ENCODE measurements at regions not wholly inside any gene's neighbourhood (a gene's known extent, or its start where the extent isn't known, plus 50 kb on each side); places are given as distances from the start of the nearest gene placed in this dataset.

DNA sequence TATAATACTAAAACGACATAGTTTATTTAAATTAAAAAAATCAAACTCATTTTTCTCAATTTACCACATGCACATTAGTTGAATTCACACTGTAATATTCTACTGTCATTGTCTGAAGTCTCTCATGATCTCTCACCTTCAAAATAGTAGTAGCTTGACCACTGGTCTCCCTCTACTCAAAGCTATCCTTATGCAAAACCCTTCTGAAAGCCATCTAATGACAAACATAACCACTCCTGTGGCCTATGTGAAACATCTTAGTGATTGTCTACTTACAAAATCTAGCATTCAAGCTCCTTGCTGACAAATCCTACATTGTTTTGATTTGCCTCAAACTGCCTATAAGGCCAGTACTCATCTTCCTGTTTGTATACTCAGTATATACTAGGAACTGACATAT is 606.0 kb upstream of the GHITM start:
- H3K18ac ChIP-seq (ENCODE audit: low read length): no peak overlapping the region
- H3K79me2 ChIP-seq (ENCODE audit: control insufficient read depth, insufficient read depth, low read length, poor library complexity): no peaks in the 10 kb centered on the region
- H3K4me3 ChIP-seq (ENCODE audit: low read depth, low read length): no peak overlapping the region
- no peak overlapping the region for H2AK5ac ChIP-seq (ENCODE audit: low read length)
- no peak overlapping the region for H3K27ac ChIP-seq (ENCODE audit: low read depth, low read length)
- no peak overlapping the region for H2BK5ac ChIP-seq (ENCODE audit: low read depth, low read length, poor library complexity)
- H3K79me1 ChIP-seq (ENCODE audit: low read length): peaks cover 4% of the 10 kb centered on the region
- no peak overlapping the region for H2BK12ac ChIP-seq (ENCODE audit: low read length)
- no peak overlapping the region for H4K8ac ChIP-seq (ENCODE audit: low read depth, low read length)
- no peak overlapping the region for H3K23ac ChIP-seq (ENCODE audit: low read length)
- H4K12ac ChIP-seq (ENCODE audit: low read depth, low read length): no peak overlapping the region
- H3K9ac ChIP-seq (ENCODE audit: low read length): no peak overlapping the region
- DNase-seq: no peak
- H3K9me3 ChIP-seq (ENCODE audit: insufficient read depth, low read depth, low read length): no peaks in the 10 kb centered on the region
- no peak overlapping the region for H2AFZ ChIP-seq (ENCODE audit: insufficient read depth, low read length, poor library complexity)
- H2BK120ac ChIP-seq (ENCODE audit: insufficient read depth, low read length, poor library complexity): no peak overlapping the region
- H4K91ac ChIP-seq (ENCODE audit: low read depth, low read length): no peak overlapping the region
- no peaks in the 10 kb centered on the region for H3K36me3 ChIP-seq (ENCODE audit: control insufficient read depth in 1 of 2, insufficient read depth in 2 of 2, low read length in 2 of 2)
- peaks cover 0 to 3% of the 10 kb centered on the region in 2 experiments for H3K4me1 ChIP-seq (ENCODE audit: control insufficient read depth in 1 of 2, insufficient read depth in 2 of 2, low read length in 2 of 2)
- no peak overlapping the region for H3K4ac ChIP-seq (ENCODE audit: low read depth, low read length)
- H3K14ac ChIP-seq (ENCODE audit: low read length): no peak overlapping the region
- H3K4me2 ChIP-seq (ENCODE audit: low read length): no peak overlapping the region
- no CpG with 5 or more reads among the region's 1 CpG for WGBS (ENCODE audit: extremely low coverage, insufficient coverage, insufficient read length)
- no peaks in the 10 kb centered on the region for H3K27me3 ChIP-seq (ENCODE audit: insufficient read depth, low read length)

DNA sequence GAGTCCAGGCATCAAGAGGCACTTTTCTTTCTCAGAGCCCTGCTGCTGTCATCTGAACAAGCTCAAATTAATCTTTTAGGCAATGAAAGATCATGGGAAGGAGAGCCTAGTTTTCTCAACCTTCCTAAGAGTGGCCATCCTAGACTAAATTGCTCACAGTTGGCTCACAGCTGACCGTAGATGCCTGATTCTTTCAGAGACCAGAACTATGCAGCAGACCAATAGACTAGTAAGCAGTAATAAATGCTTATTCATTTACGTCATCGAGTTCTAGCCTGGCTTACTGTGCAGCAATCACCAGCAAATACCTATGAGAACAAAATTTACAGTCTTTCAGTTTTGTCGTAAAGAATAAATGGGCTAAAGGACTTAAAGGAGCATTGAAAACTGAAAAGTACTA is 602.9 kb upstream of the GHITM start:
- H2AFZ ChIP-seq (ENCODE audit: insufficient read depth, low read length, poor library complexity): no peak overlapping the region
- peak overlapping the region; percentile 24 for H4K91ac ChIP-seq (ENCODE audit: low read depth, low read length)
- DNase-seq: peak; percentile 41 to 76
- H3K18ac ChIP-seq (ENCODE audit: low read length): no peak overlapping the region
- no peaks in the 10 kb centered on the region for H3K9me3 ChIP-seq (ENCODE audit: insufficient read depth, low read depth, low read length)
- no peaks in the 10 kb centered on the region for H3K27me3 ChIP-seq (ENCODE audit: insufficient read depth, low read length)
- H3K27ac ChIP-seq (ENCODE audit: low read depth, low read length): no peak overlapping the region
- no peak overlapping the region for H2AK5ac ChIP-seq (ENCODE audit: low read length)
- peak overlapping the region; percentile 33 for H2BK120ac ChIP-seq (ENCODE audit: insufficient read depth, low read length, poor library complexity)
- WGBS (ENCODE audit: extremely low coverage, insufficient coverage, insufficient read length): no CpG with 5 or more reads among the region's 4 CpGs
- no peaks in the 10 kb centered on the region for H3K79me2 ChIP-seq (ENCODE audit: control insufficient read depth, insufficient read depth, low read length, poor library complexity)
- no peak overlapping the region for H4K12ac ChIP-seq (ENCODE audit: low read depth, low read length)
- no peak overlapping the region for H3K4me2 ChIP-seq (ENCODE audit: low read length)
- peaks cover 3 to 7% of the 10 kb centered on the region in 2 experiments for H3K4me1 ChIP-seq (ENCODE audit: control insufficient read depth in 1 of 2, insufficient read depth in 2 of 2, low read length in 2 of 2)
- H3K9ac ChIP-seq (ENCODE audit: low read length): no peak overlapping the region
- H4K8ac ChIP-seq (ENCODE audit: low read depth, low read length): no peak overlapping the region
- no peak overlapping the region for H3K4ac ChIP-seq (ENCODE audit: low read depth, low read length)
- peak overlapping the region; percentile 14 for H2BK12ac ChIP-seq (ENCODE audit: low read length)
- H3K14ac ChIP-seq (ENCODE audit: low read length): no peak overlapping the region
- no peaks in the 10 kb centered on the region for H3K36me3 ChIP-seq (ENCODE audit: control insufficient read depth in 1 of 2, insufficient read depth in 2 of 2, low read length in 2 of 2)
- H2BK5ac ChIP-seq (ENCODE audit: low read depth, low read length, poor library complexity): peak overlapping the region; percentile 13
- H3K79me1 ChIP-seq (ENCODE audit: low read length): peaks cover 4% of the 10 kb centered on the region
- no peak overlapping the region for H3K23ac ChIP-seq (ENCODE audit: low read length)
- H3K4me3 ChIP-seq (ENCODE audit: low read depth, low read length): no peak overlapping the region

DNA sequence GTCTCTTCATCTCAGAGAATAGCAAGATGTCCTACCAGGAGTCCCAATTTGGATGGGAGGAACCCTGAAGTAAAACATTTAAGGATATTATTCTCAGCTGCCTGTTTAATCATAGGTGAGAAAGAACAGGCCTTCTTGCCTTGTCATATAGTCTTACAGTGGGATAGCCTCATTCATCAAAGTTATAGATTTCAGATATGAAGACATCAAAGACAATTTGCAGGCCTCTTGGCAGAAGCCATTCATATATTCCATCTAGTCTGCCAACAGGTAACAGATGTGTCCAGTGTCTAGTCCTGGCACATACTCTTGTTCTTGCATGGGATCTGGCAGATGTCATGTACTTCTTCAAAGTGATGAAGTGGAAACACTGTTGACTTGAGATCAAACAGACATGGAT is 601.3 kb upstream of the GHITM start:
- no peak overlapping the region for H4K8ac ChIP-seq (ENCODE audit: low read depth, low read length)
- H3K18ac ChIP-seq (ENCODE audit: low read length): no peak overlapping the region
- H2AK5ac ChIP-seq (ENCODE audit: low read length): no peak overlapping the region
- H3K4me1 ChIP-seq (ENCODE audit: control insufficient read depth in 1 of 2, insufficient read depth in 2 of 2, low read length in 2 of 2): peaks cover 3 to 7% of the 10 kb centered on the region in 2 experiments
- H3K36me3 ChIP-seq (ENCODE audit: control insufficient read depth in 1 of 2, insufficient read depth in 2 of 2, low read length in 2 of 2): no peaks in the 10 kb centered on the region
- no peak overlapping the region for H3K23ac ChIP-seq (ENCODE audit: low read length)
- no peak overlapping the region for H3K4me3 ChIP-seq (ENCODE audit: low read depth, low read length)
- no peak overlapping the region for H3K9ac ChIP-seq (ENCODE audit: low read length)
- no peaks in the 10 kb centered on the region for H3K9me3 ChIP-seq (ENCODE audit: insufficient read depth, low read depth, low read length)
- no peak overlapping the region for H3K14ac ChIP-seq (ENCODE audit: low read length)
- peaks cover 4% of the 10 kb centered on the region for H3K79me1 ChIP-seq (ENCODE audit: low read length)
- no peak overlapping the region for H4K91ac ChIP-seq (ENCODE audit: low read depth, low read length)
- no peak overlapping the region for H2AFZ ChIP-seq (ENCODE audit: insufficient read depth, low read length, poor library complexity)
- DNase-seq: no peak
- H3K27ac ChIP-seq (ENCODE audit: low read depth, low read length): no peak overlapping the region
- no peak overlapping the region for H2BK12ac ChIP-seq (ENCODE audit: low read length)
- no peak overlapping the region for H3K4ac ChIP-seq (ENCODE audit: low read depth, low read length)
- H3K79me2 ChIP-seq (ENCODE audit: control insufficient read depth, insufficient read depth, low read length, poor library complexity): no peaks in the 10 kb centered on the region
- H3K4me2 ChIP-seq (ENCODE audit: low read length): no peak overlapping the region
- H4K12ac ChIP-seq (ENCODE audit: low read depth, low read length): no peak overlapping the region
- H2BK120ac ChIP-seq (ENCODE audit: insufficient read depth, low read length, poor library complexity): no peak overlapping the region
- no peaks in the 10 kb centered on the region for H3K27me3 ChIP-seq (ENCODE audit: insufficient read depth, low read length)
- no peak overlapping the region for H2BK5ac ChIP-seq (ENCODE audit: low read depth, low read length, poor library complexity)

DNA sequence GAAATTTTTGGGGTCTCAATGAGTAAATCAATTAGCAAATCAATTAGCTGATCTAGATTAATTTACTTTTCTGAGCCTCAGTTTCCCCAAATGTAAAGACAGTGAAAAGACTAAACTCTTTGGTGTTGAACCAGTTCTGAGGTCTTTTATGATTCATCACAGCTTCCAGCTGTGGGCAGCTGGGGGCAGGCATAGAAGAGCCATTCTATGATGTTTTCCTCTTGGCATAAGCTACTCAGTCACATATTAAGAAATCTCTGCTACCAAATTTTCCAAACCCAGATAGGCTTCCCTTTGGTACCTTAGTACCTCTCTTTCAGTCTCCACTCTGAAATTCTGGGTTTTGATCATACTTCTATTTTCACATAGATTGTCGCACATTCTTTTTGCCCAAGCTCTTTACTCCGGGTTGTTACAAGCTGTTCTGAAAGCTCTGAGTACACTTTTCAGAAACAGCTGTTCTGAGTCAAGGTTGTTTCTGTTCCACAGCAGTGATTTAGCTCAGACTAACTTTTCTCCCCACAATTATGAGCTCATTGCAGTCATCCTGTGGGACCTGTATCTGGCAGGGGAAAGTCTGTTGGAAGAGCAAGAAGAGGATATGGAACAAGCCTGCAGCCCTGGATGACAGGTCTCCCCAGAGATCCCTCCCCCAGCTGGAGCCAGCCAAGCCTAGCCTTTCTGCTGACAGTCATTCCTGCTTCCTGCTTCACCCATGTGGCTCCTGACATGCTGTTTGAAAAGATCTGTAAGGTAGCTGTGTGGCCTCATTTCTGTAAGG is 599.6 kb upstream of the GHITM start:
- no CpG with 5 or more reads among the region's 2 CpGs for WGBS (ENCODE audit: extremely low coverage, insufficient coverage, insufficient read length)

More for the DNA sequence above, 599.6 kb upstream of the GHITM start:
- H3K36me3 ChIP-seq (ENCODE audit: control insufficient read depth in 1 of 2, insufficient read depth in 2 of 2, low read length in 2 of 2): no peaks in the 10 kb centered on the region
- no peak overlapping the region for H2BK12ac ChIP-seq (ENCODE audit: low read length)
- no peak overlapping the region for H2AFZ ChIP-seq (ENCODE audit: insufficient read depth, low read length, poor library complexity)
- no peak overlapping the region for H3K9ac ChIP-seq (ENCODE audit: low read length)
- H3K27me3 ChIP-seq (ENCODE audit: insufficient read depth, low read length): no peaks in the 10 kb centered on the region
- H3K23ac ChIP-seq (ENCODE audit: low read length): no peak overlapping the region
- H4K91ac ChIP-seq (ENCODE audit: low read depth, low read length): no peak overlapping the region
- no peaks in the 10 kb centered on the region for H3K9me3 ChIP-seq (ENCODE audit: insufficient read depth, low read depth, low read length)
- H3K79me2 ChIP-seq (ENCODE audit: control insufficient read depth, insufficient read depth, low read length, poor library complexity): no peaks in the 10 kb centered on the region
- no peak overlapping the region for H3K18ac ChIP-seq (ENCODE audit: low read length)
- H3K27ac ChIP-seq (ENCODE audit: low read depth, low read length): peak overlapping the region; percentile 76
- no peak overlapping the region for H4K12ac ChIP-seq (ENCODE audit: low read depth, low read length)
- H3K4me2 ChIP-seq (ENCODE audit: low read length): peak overlapping the region; percentile 37
- no peak overlapping the region for H2AK5ac ChIP-seq (ENCODE audit: low read length)
- peaks cover 4% of the 10 kb centered on the region for H3K79me1 ChIP-seq (ENCODE audit: low read length)
- no peak overlapping the region for H3K4me3 ChIP-seq (ENCODE audit: low read depth, low read length)
- no peak overlapping the region for H4K8ac ChIP-seq (ENCODE audit: low read depth, low read length)
- peak; percentile 7 to 42 for DNase-seq
- peaks cover 3 to 7% of the 10 kb centered on the region in 2 experiments for H3K4me1 ChIP-seq (ENCODE audit: control insufficient read depth in 1 of 2, insufficient read depth in 2 of 2, low read length in 2 of 2)
- H3K14ac ChIP-seq (ENCODE audit: low read length): no peak overlapping the region
- H2BK5ac ChIP-seq (ENCODE audit: low read depth, low read length, poor library complexity): no peak overlapping the region
- H2BK120ac ChIP-seq (ENCODE audit: insufficient read depth, low read length, poor library complexity): no peak overlapping the region
- H3K4ac ChIP-seq (ENCODE audit: low read depth, low read length): no peak overlapping the region
